Neural cell (in vitro differentiated cells): ENCODE measurements at regions not wholly inside any gene's neighbourhood (a gene's known extent, or its start where the extent isn't known, plus 50 kb on each side); places are given as distances from the start of the nearest gene placed in this dataset.

Experiments
- H2AFZ ChIP-seq: fragments of 200-600, 300-800 bp; sonication (generic), shearing (Covaris generic); 2 replicates; pipeline ENCODE4 v1.6.0; 2014; ENCODE audit warnings: low read depth, mild to moderate bottlenecking, antibody characterized with exemption, low read length, moderate library complexity
- H3F3A ChIP-seq: fragments of 200-600 bp; shearing (Covaris generic); 2 replicates; pipeline ENCODE4 v1.6.1; 2016; ENCODE audit warnings: mild to moderate bottlenecking, moderate library complexity, mixed read lengths, antibody characterized with exemption, low read length; ENCODE audit not compliant: insufficient read depth, poor library complexity, severe bottlenecking
- H3K27ac ChIP-seq: fragments of 200-600, 300-800 bp; sonication (generic), shearing (Covaris generic); 2 replicates; pipeline ENCODE4 v1.5.1; 2014; ENCODE audit warnings: mild to moderate bottlenecking, low read length, moderate library complexity
- H3K27me3 ChIP-seq: fragments of 300-800, 200-600 bp; sonication (generic), shearing (Covaris generic); 2 replicates; pipeline ENCODE4 v1.6.0; 2014; ENCODE audit warnings: mild to moderate bottlenecking, low read depth, low read length, moderate library complexity; ENCODE audit not compliant: insufficient read depth
- H3K36me3 ChIP-seq: fragments of 300-800, 200-600 bp; sonication (generic), shearing (Covaris generic); 2 replicates; pipeline ENCODE4 v1.5.1; 2014; ENCODE audit warnings: mild to moderate bottlenecking, antibody characterized with exemption, low read length, moderate library complexity; ENCODE audit not compliant: insufficient read depth
- H3K4me2 ChIP-seq: fragments of 300-800, 200-600 bp; sonication (generic), shearing (Covaris generic); 2 replicates; pipeline ENCODE4 v1.6.0; 2014; ENCODE audit warnings: mild to moderate bottlenecking, low read length
- H3K4me3 ChIP-seq: fragments of 300-800, 200-600 bp; sonication (generic), shearing (Covaris generic); 2 replicates; pipeline ENCODE4 v1.5.1; 2014; ENCODE audit warnings: mild to moderate bottlenecking, low read length, moderate library complexity
- H3K79me2 ChIP-seq: fragments of 200-600 bp; shearing (Covaris generic); replicated peaks from 2 replicates; pipeline ENCODE4 v1.6.0; 2014; ENCODE audit warnings: mild to moderate bottlenecking, low read length, moderate library complexity; ENCODE audit not compliant: insufficient read depth
- H3K9ac ChIP-seq: fragments of 300-800, 200-600 bp; sonication (generic), shearing (Covaris generic); 2 replicates; pipeline ENCODE4 v1.6.1; 2016; ENCODE audit warnings: mild to moderate bottlenecking, low read length, mixed read lengths
- H3K9me2 ChIP-seq: fragments of 200-600 bp; shearing (Covaris generic); 2 replicates; pipeline ENCODE4 v1.6.1; 2016; ENCODE audit warnings: mild to moderate bottlenecking, low read length, mixed read lengths; ENCODE audit not compliant: insufficient read depth
- H3K9me3 ChIP-seq: fragments of 200-600, 300-800 bp; sonication (generic), shearing (Covaris generic); 2 replicates; pipeline ENCODE4 v1.6.1; 2016; ENCODE audit warnings: mild to moderate bottlenecking, mixed run types, low read length, moderate library complexity, mixed read lengths
- H4K20me1 ChIP-seq: fragments of 200-600 bp; shearing (Covaris generic); 2 replicates; pipeline ENCODE4 v1.6.1; 2016; ENCODE audit warnings: mild to moderate bottlenecking, mixed run types; ENCODE audit not compliant: insufficient read depth
- EP300 ChIP-seq: fragments of 450-650 bp; conservative IDR thresholded peaks from 2 replicates; pipeline ENCODE4 v1.6.1; 2014; ENCODE audit warnings: antibody characterized with exemption, mild to moderate bottlenecking, moderate library complexity; ENCODE audit not compliant: poor library complexity, severe bottlenecking
- EZH2 ChIP-seq: fragments of 200-600, 300-800 bp; shearing (Covaris generic), sonication (generic); IDR thresholded peaks from 2 replicates; pipeline ENCODE4 v1.6.1; 2014; ENCODE audit warnings: antibody characterized with exemption, low read length, borderline replicate concordance, mild to moderate bottlenecking; ENCODE audit not compliant: insufficient read depth, poor library complexity, severe bottlenecking
- MXI1 ChIP-seq: fragments of 450-650 bp; conservative IDR thresholded peaks from 2 replicates; pipeline ENCODE4 v1.6.1; 2014; ENCODE audit warnings: antibody characterized with exemption, mild to moderate bottlenecking; ENCODE audit not compliant: poor library complexity, severe bottlenecking
- POLR2AphosphoS5 ChIP-seq: IDR thresholded peaks from 2 replicates; pipeline ENCODE4 v1.6.1; 2012
- RAD21 ChIP-seq: fragments of 450-650 bp; conservative IDR thresholded peaks from 2 replicates; pipeline ENCODE4 v1.6.1; 2014; ENCODE audit warnings: antibody characterized with exemption, mild to moderate bottlenecking, moderate library complexity
- SMC3 ChIP-seq: fragments of 450-650 bp; conservative IDR thresholded peaks from 2 replicates; pipeline ENCODE4 v1.6.1; 2014; ENCODE audit warnings: antibody characterized with exemption, mild to moderate bottlenecking, moderate library complexity; ENCODE audit not compliant: poor library complexity
- TAF1 ChIP-seq: IDR thresholded peaks from 2 replicates; pipeline ENCODE4 v1.6.1; 2012; ENCODE audit warnings: low read depth
- TF ChIP-seq, protein P1 (sequence below): IDR thresholded peaks from 2 replicates; pipeline ENCODE4 v1.6.1; 2012; ENCODE audit warnings: borderline replicate concordance
- TF ChIP-seq, protein P2 (sequence below): fragments of 450-650 bp; IDR thresholded peaks from 2 replicates; pipeline ENCODE4 v1.5.1; 2014; ENCODE audit warnings: antibody characterized with exemption, mild to moderate bottlenecking, moderate library complexity; ENCODE audit not compliant: poor library complexity, severe bottlenecking

DNA sequence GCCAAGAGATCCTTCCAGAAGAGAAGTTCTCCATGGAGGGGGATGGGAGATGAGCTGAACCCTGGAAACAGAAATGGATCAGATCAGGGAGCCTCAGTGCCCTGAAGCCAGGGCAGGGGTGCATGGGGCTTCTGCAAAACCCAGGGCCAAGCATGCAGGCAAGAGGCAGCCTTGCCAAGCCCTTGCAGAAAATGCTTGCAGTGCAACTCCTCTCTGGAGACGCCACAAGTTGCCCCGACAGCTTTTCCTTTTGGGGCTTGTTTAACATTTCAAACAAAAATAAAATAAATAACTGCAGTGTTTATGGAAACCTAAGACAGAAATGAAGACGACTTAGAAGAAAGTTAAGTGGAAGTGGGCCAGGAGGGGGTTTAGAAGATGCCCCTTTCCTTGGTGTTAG, 177.5 kb upstream of the TNP1 start:
- Histone ChIP-seq H3F3A (no peaks in the 10 kb centered on the region), H3K27me3 (no peaks in the 10 kb centered on the region), H2AFZ (no peak overlapping the region), H3K9me2 (no peaks in the 10 kb centered on the region), H3K4me3 (no peak overlapping the region), H3K9ac (no peak overlapping the region), H3K27ac (no peak overlapping the region), H3K36me3 (no peaks in the 10 kb centered on the region), H4K20me1 (no peaks in the 10 kb centered on the region), H3K4me2 (no peak overlapping the region), H3K9me3 (no peaks in the 10 kb centered on the region), H3K79me2 (no peaks in the 10 kb centered on the region)
- no peak for TF ChIP-seq EP300
- TF ChIP-seq EZH2: no peak
- TF ChIP-seq RAD21: no peak

- TF ChIP-seq, protein P1, sequence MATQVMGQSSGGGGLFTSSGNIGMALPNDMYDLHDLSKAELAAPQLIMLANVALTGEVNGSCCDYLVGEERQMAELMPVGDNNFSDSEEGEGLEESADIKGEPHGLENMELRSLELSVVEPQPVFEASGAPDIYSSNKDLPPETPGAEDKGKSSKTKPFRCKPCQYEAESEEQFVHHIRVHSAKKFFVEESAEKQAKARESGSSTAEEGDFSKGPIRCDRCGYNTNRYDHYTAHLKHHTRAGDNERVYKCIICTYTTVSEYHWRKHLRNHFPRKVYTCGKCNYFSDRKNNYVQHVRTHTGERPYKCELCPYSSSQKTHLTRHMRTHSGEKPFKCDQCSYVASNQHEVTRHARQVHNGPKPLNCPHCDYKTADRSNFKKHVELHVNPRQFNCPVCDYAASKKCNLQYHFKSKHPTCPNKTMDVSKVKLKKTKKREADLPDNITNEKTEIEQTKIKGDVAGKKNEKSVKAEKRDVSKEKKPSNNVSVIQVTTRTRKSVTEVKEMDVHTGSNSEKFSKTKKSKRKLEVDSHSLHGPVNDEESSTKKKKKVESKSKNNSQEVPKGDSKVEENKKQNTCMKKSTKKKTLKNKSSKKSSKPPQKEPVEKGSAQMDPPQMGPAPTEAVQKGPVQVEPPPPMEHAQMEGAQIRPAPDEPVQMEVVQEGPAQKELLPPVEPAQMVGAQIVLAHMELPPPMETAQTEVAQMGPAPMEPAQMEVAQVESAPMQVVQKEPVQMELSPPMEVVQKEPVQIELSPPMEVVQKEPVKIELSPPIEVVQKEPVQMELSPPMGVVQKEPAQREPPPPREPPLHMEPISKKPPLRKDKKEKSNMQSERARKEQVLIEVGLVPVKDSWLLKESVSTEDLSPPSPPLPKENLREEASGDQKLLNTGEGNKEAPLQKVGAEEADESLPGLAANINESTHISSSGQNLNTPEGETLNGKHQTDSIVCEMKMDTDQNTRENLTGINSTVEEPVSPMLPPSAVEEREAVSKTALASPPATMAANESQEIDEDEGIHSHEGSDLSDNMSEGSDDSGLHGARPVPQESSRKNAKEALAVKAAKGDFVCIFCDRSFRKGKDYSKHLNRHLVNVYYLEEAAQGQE: no peak
- TF ChIP-seq EP300 (no peak), EZH2 (no peak), RAD21 (no peak), SMC3 (no peak), POLR2AphosphoS5 (no peak), MXI1 (no peak), TAF1 (no peak)
- TF ChIP-seq, protein P2, sequence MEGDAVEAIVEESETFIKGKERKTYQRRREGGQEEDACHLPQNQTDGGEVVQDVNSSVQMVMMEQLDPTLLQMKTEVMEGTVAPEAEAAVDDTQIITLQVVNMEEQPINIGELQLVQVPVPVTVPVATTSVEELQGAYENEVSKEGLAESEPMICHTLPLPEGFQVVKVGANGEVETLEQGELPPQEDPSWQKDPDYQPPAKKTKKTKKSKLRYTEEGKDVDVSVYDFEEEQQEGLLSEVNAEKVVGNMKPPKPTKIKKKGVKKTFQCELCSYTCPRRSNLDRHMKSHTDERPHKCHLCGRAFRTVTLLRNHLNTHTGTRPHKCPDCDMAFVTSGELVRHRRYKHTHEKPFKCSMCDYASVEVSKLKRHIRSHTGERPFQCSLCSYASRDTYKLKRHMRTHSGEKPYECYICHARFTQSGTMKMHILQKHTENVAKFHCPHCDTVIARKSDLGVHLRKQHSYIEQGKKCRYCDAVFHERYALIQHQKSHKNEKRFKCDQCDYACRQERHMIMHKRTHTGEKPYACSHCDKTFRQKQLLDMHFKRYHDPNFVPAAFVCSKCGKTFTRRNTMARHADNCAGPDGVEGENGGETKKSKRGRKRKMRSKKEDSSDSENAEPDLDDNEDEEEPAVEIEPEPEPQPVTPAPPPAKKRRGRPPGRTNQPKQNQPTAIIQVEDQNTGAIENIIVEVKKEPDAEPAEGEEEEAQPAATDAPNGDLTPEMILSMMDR: no peak
- Histone ChIP-seq H3K9ac (no peak overlapping the region), H4K20me1 (no peaks in the 10 kb centered on the region), H3K4me2 (no peak overlapping the region), H3K27ac (no peak overlapping the region), H3K4me3 (no peak overlapping the region), H3F3A (no peaks in the 10 kb centered on the region), H3K9me2 (no peaks in the 10 kb centered on the region), H3K27me3 (no peaks in the 10 kb centered on the region), H2AFZ (no peak overlapping the region), H3K36me3 (no peaks in the 10 kb centered on the region), H3K9me3 (no peaks in the 10 kb centered on the region), H3K79me2 (no peaks in the 10 kb centered on the region)
Observed at GRCh38 chr2:217035967-217036366, 176.1 kb upstream of the TNP1 start.

GRCh38 chr2:217033186-217033585, 173.3 kb upstream of the TNP1 start:
- Histone ChIP-seq H3K9me3 (no peaks in the 10 kb centered on the region), H3K4me2 (no peak overlapping the region), H3F3A (no peaks in the 10 kb centered on the region), H4K20me1 (no peaks in the 10 kb centered on the region), H3K27me3 (no peaks in the 10 kb centered on the region), H3K36me3 (no peaks in the 10 kb centered on the region), H3K4me3 (no peak overlapping the region), H2AFZ (no peak overlapping the region), H3K27ac (no peak overlapping the region), H3K9me2 (no peaks in the 10 kb centered on the region), H3K9ac (no peak overlapping the region), H3K79me2 (no peaks in the 10 kb centered on the region)
- no peak for TF ChIP-seq POLR2AphosphoS5
- no peak for TF ChIP-seq RAD21
- TF ChIP-seq EZH2: no peak
- TF ChIP-seq SMC3: no peak
- TF ChIP-seq TAF1: no peak
- TF ChIP-seq, protein P1: no peak
- TF ChIP-seq, protein P2: no peak
- TF ChIP-seq EP300: no peak
- TF ChIP-seq MXI1: no peak
